NCI-H69 (cell line): ENCODE measurements at regions not wholly inside any gene's neighbourhood (a gene's known extent, or its start where the extent isn't known, plus 50 kb on each side); places are given as distances from the start of the nearest gene placed in this dataset.
"Not testable (repeated sequence)": the region's sequence is repeated elsewhere in the genome, so short reads cannot be mapped to it uniquely, and the experiment has no call there.

Experiments used
- DNase-seq: peaks from one replicate; lab custom pipeline; 2025; lab: John Stamatoyannopoulos, UW

- no peak for DNase-seq
Measured at GRCh38 chr10:26355241-26355640, 82.9 kb upstream of the APBB1IP start.

- DNase-seq: no peak
Measured at GRCh38 chr10:26357203-26357602, 80.9 kb upstream of the APBB1IP start.

- DNase-seq: no peak
Measured at GRCh38 chr10:26358071-26358470, 80.1 kb upstream of the APBB1IP start.

GRCh38 chr10:26359670-26360069, 78.5 kb upstream of the APBB1IP start:
- DNase-seq: no peak

- DNase-seq: no peak
Measured at GRCh38 chr10:26361351-26361750, 76.8 kb upstream of the APBB1IP start.

- no peak for DNase-seq
Measured at GRCh38 chr10:26361971-26362370, 76.2 kb upstream of the APBB1IP start.

GRCh38 chr10:26365681-26366358, 72.3 kb upstream of the APBB1IP start:
- DNase-seq: no peak

- DNase-seq: not testable (repeated sequence)
Measured at GRCh38 chr10:26367035-26367434, 71.1 kb upstream of the APBB1IP start.

- DNase-seq: no peak
Measured at GRCh38 chr10:26367771-26368170, 70.4 kb upstream of the APBB1IP start.

GRCh38 chr10:26368463-26368862, 69.7 kb upstream of the APBB1IP start:
- no peak for DNase-seq

GRCh38 chr10:26372513-26373354, 65.4 kb upstream of the APBB1IP start:
- no peak for DNase-seq

- DNase-seq: peak; percentile 52
Measured at GRCh38 chr10:26374426-26374825, 63.7 kb upstream of the APBB1IP start.

- peak; percentile 8 for DNase-seq
Measured at GRCh38 chr10:26377224-26377810, 60.8 kb upstream of the APBB1IP start.

- no peak for DNase-seq
Measured at GRCh38 chr10:26378861-26379294, 59.3 kb upstream of the APBB1IP start.

- DNase-seq: no peak
Measured at GRCh38 chr10:26380815-26381214, 57.3 kb upstream of the APBB1IP start.

GRCh38 chr10:26381986-26382385, 56.2 kb upstream of the APBB1IP start:
- no peak for DNase-seq

GRCh38 chr10:26384600-26384999, 53.5 kb upstream of the APBB1IP start:
- DNase-seq: peak; percentile 1

- DNase-seq: no peak
Measured at GRCh38 chr10:26385443-26385842, 52.7 kb upstream of the APBB1IP start.

GRCh38 chr10:26386781-26387180, 51.4 kb upstream of the APBB1IP start:
- DNase-seq: no peak
